GM23338 (cell line): ENCODE measurements at regions not wholly inside any gene's neighbourhood (a gene's known extent, or its start where the extent isn't known, plus 50 kb on each side); places are given as distances from the start of the nearest gene placed in this dataset.

Experiments used
- ATAC-seq: fragments of 200-7000 bp; cut with Tn5 transposase; 3 replicates; pipeline ENCODE4 v1.9.1; 2020
- DNase-seq: peaks from one replicate; pipeline ENCODE4 v3.0.0-alpha.2; 2015; ENCODE audit warnings: low spot score
- H2AFZ ChIP-seq: fragments of 200-600 bp; sonication (generic); 2 replicates; pipeline ENCODE4 v1.8.0; 2016; ENCODE audit warnings: antibody characterized with exemption, mild to moderate bottlenecking, moderate library complexity
- H3F3A ChIP-seq: fragments of 200-600 bp; sonication (generic); replicated peaks from 2 replicates; pipeline ENCODE4 v1.8.0; 2017; ENCODE audit warnings: antibody characterized with exemption, mixed run types, low read depth
- H3K27ac ChIP-seq: fragments of 200-600 bp; sonication (generic); 2 replicates; pipeline ENCODE4 v1.6.1; 2016; ENCODE audit warnings: low read depth
- H3K27me3 ChIP-seq: fragments of 200-600 bp; sonication (generic); 2 replicates; pipeline ENCODE4 v1.8.0; 2016; ENCODE audit warnings: mild to moderate bottlenecking, mixed run types, moderate library complexity; ENCODE audit not compliant: insufficient read depth
- H3K36me3 ChIP-seq: fragments of 200-600 bp; sonication (generic); 2 replicates; pipeline ENCODE4 v1.8.0; 2016; ENCODE audit warnings: mild to moderate bottlenecking; ENCODE audit not compliant: insufficient read depth
- H3K4me1 ChIP-seq: fragments of 200-600 bp; sonication (generic); 2 replicates; pipeline ENCODE4 v1.8.0; 2016; ENCODE audit warnings: mild to moderate bottlenecking, moderate library complexity; ENCODE audit not compliant: insufficient read depth
- H3K4me2 ChIP-seq: fragments of 200-600 bp; sonication (generic); 2 replicates; pipeline ENCODE4 v1.7.1; 2017; ENCODE audit warnings: mixed run types
- H3K4me3 ChIP-seq: fragments of 200-600 bp; sonication (generic); 2 replicates; pipeline ENCODE4 v1.6.1; 2016; ENCODE audit warnings: mixed run types
- H3K79me2 ChIP-seq: fragments of 200-600 bp; sonication (generic); replicated peaks from 2 replicates; pipeline ENCODE4 v1.8.0; 2017; ENCODE audit warnings: mild to moderate bottlenecking; ENCODE audit not compliant: insufficient read depth
- H3K9me2 ChIP-seq: fragments of 200-600 bp; sonication (generic); 2 replicates; pipeline ENCODE4 v1.8.0; 2017; ENCODE audit not compliant: insufficient read depth
- H4K20me1 ChIP-seq: fragments of 200-600 bp; sonication (generic); replicated peaks from 2 replicates; pipeline ENCODE4 v1.8.0; 2017; ENCODE audit warnings: mild to moderate bottlenecking; ENCODE audit not compliant: insufficient read depth
- H3K27ac Mint-ChIP-seq: 2 replicates; pipeline ENCODE4 v1.8.0; 2020; ENCODE audit warnings: inconsistent platforms, mild to moderate bottlenecking, moderate library complexity, mixed read lengths
- H3K27me3 Mint-ChIP-seq: 3 replicates; pipeline ENCODE4 v1.8.0; 2022; ENCODE audit warnings: low read depth, mild to moderate bottlenecking, moderate library complexity, mixed read lengths, inconsistent platforms; ENCODE audit not compliant: insufficient read depth, poor library complexity
- H3K36me3 Mint-ChIP-seq: 3 replicates; pipeline ENCODE4 v1.8.0; 2021; ENCODE audit warnings: low read depth, mild to moderate bottlenecking, inconsistent platforms, moderate library complexity, mixed read lengths
- H3K4me1 Mint-ChIP-seq: 3 replicates; pipeline ENCODE4 v1.8.0; 2020; ENCODE audit warnings: mild to moderate bottlenecking, inconsistent platforms, mixed read lengths
- H3K4me3 Mint-ChIP-seq: 3 replicates; pipeline ENCODE4 v1.8.0; 2021; ENCODE audit warnings: moderate library complexity, mild to moderate bottlenecking, inconsistent platforms, mixed read lengths
- H3K9me3 Mint-ChIP-seq: 3 replicates; pipeline ENCODE4 v1.8.0; 2020; ENCODE audit warnings: moderate library complexity, mild to moderate bottlenecking, inconsistent platforms, mixed read lengths
- EZH2 ChIP-seq: fragments of 200-600 bp; sonication (generic); IDR thresholded peaks from one replicate; pipeline ENCODE4 v1.8.0; 2017; ENCODE audit warnings: antibody characterized with exemption, mild to moderate bottlenecking, low read depth; ENCODE audit not compliant: unreplicated experiment
- NANOG ChIP-seq: IDR thresholded peaks from 2 replicates; pipeline ENCODE4 v1.6.1; 2016; ENCODE audit warnings: antibody characterized with exemption, borderline replicate concordance
- POLR2AphosphoS5 ChIP-seq: IDR thresholded peaks from 2 replicates; pipeline ENCODE4 v1.6.1; 2016; ENCODE audit warnings: antibody characterized with exemption, low read depth
- REST ChIP-seq: IDR thresholded peaks from one replicate; pipeline ENCODE4 v1.6.1; 2018; ENCODE audit warnings: antibody characterized with exemption; ENCODE audit not compliant: unreplicated experiment
- ZNF331 ChIP-seq: fragments of 250-450 bp; sonication (Bioruptor Pico); IDR thresholded peaks from 2 replicates; pipeline ENCODE4 v1.5.0; 2020; ENCODE audit warnings: low read depth, mild to moderate bottlenecking, moderate library complexity
- ZNF462 ChIP-seq: fragments of 250-450 bp; sonication (Bioruptor Pico); IDR thresholded peaks from 2 replicates; pipeline ENCODE4 v1.5.0; 2020; ENCODE audit warnings: mild to moderate bottlenecking, moderate library complexity

GRCh38 chr9:135183069-135183468 is 95.6 kb downstream of the OLFM1 start:
- TF ChIP-seq ZNF462 (CRISPR knock-in tag), result no peak
- no peak for TF ChIP-seq REST
- TF ChIP-seq NANOG, result no peak
- TF ChIP-seq EZH2, result no peak
- TF ChIP-seq POLR2AphosphoS5, result no peak
- TF ChIP-seq ZNF331 (CRISPR knock-in tag), result no peak
- no peak overlapping the region for H3K4me3 Mint-ChIP-seq
- H3K27ac ChIP-seq, result no peak overlapping the region
- no peaks in the 10 kb centered on the region for H3K4me1 ChIP-seq
- no peaks in the 10 kb centered on the region for H3F3A ChIP-seq
- H3K27me3 Mint-ChIP-seq, result peaks cover 10% of the 10 kb centered on the region
- H3K79me2 ChIP-seq, result no peaks in the 10 kb centered on the region
- no peak overlapping the region for H3K27ac Mint-ChIP-seq
- no peaks in the 10 kb centered on the region for H3K36me3 ChIP-seq
- no peaks in the 10 kb centered on the region for H3K27me3 ChIP-seq
- H3K4me2 ChIP-seq, result no peak overlapping the region
- H3K9me2 ChIP-seq, result no peaks in the 10 kb centered on the region
- H3K9me3 Mint-ChIP-seq, result no peaks in the 10 kb centered on the region
- H3K36me3 Mint-ChIP-seq, result no peaks in the 10 kb centered on the region
- no peaks in the 10 kb centered on the region for H4K20me1 ChIP-seq
- no peak overlapping the region for H3K4me3 ChIP-seq
- H2AFZ ChIP-seq, result no peak overlapping the region
- DNase-seq, result no peak
- peaks cover 10% of the 10 kb centered on the region for H3K4me1 Mint-ChIP-seq
- no peak for ATAC-seq
